NT2/D1 (cell line): ENCODE measurements at regions not wholly inside any gene's neighbourhood (a gene's known extent, or its start where the extent isn't known, plus 50 kb on each side); places are given as distances from the start of the nearest gene placed in this dataset.

Experiments
- YY1 ChIP-seq: IDR thresholded peaks from 2 replicates; pipeline ENCODE4 v1.6.1; 2011; ENCODE audit not compliant: insufficient read length, insufficient read depth
- ZNF274 ChIP-seq: IDR thresholded peaks from 2 replicates; pipeline ENCODE4 v1.6.1; 2011; ENCODE audit warnings: mild to moderate bottlenecking, low read depth, low read length

GRCh38 chr5:104564530-104564929, 1001.9 kb upstream of the NUDT12 start:
- TF ChIP-seq YY1 (no peak), ZNF274 (no peak)
